Suppressor macrophage treated with lipopolysaccharide for 4 hours (primary cell): ENCODE measurements at regions not wholly inside any gene's neighbourhood (a gene's known extent, or its start where the extent isn't known, plus 50 kb on each side); places are given as distances from the start of the nearest gene placed in this dataset.
"Not testable (repeated sequence)": the region's sequence is repeated elsewhere in the genome, so short reads cannot be mapped to it uniquely, and the experiment has no call there.

ENCODE experiments used
- DNase-seq: peaks from one replicate; pipeline ENCODE4 v3.0.0-alpha.2; 2020

DNA sequence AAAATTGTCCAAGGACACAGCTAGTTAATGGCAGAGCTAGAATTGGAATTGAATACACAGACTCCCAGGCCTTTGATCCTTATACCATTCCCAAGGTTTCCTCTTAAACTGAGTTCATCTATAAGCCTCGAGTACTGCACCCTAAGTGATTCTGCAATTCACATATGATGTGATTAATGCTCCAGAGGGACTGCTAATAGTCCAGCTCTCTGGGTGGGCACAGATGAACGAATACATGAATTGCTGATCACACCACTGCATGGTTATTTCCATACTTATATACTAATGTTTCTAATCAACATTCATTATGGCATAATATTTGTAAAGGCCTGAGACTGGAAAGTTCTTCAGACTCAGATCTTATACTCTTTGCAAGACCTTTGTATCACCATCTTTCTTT is 101.8 kb downstream of the NUFIP1 start:
- DNase-seq: no peak

DNA sequence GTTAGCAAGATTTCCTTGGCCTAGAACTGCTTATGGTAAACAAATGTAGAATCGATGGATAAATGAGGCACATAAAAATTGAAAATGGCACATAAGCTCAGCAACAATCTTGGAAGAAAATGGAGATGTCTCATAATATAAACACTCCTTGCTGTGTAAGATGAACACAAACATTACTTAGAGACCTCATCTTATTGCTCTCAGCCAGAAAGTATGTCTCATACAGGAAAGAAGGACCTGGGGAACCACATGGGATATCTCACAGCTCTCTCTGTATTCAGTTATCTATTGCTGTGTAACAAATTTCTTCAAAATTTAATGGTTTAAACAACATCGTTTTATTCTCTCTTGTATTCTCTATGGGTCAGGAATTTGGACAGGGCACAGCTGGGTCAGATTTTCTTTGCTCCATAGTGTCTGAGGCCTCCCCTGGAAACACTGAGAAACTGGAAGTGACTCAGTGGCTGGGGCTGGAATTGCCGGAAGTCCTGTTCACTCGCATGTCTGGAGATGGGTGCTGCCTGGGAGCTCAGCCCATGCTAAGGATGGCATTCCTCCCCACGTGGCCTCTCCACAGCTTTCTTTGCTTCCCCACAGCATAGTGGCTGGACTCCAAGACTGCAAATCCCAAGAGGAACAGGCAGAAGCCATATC is 105.1 kb downstream of the NUFIP1 start:
- DNase-seq: no peak

- peak; percentile 50 for DNase-seq
Observed at GRCh38 chr13:44879452-44880058, 109.7 kb downstream of the NUFIP1 start.

- DNase-seq: no peak
Observed at GRCh38 chr13:44876782-44877324, 112.4 kb downstream of the NUFIP1 start.

DNA sequence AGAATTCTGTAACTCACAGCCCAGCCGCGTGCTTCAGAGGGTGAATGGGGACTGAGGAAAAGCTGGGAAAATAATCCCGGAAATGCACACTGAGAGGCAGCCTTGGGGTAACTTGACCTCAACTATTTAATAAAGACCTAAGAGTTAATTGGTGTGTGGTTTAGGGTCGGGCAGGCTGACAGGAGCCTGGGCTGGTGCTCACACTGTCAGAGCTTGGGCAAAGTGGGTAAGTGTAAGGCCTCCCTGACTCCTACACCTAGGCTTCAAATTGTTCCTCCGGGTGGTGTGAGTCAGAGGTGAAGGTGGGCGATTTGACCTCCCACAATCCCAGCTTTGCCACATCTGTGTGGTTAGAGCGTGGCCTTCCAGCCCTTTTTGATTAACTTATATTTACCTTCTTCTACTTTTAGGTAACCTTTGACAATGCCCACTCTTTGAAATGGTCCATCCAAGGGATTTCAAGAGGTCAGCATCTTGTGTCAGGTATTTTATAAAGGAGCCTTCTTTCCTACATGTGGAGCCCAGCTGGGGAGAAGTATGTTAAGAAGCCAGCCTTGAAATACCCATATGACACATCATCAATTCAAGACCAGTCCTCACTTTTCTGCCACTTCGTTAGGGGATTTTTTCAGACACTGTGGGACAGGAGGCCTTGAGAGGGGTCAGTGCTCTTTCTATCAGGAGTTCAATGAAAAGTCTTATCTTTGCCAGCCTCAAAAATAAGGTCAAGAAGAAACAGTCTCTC is 114.2 kb downstream of the NUFIP1 start:
- no peak for DNase-seq

- no peak for DNase-seq
Observed at GRCh38 chr13:44874176-44874575, 115.1 kb downstream of the NUFIP1 start.

GRCh38 chr13:44873461-44873860 is 115.8 kb downstream of the NUFIP1 start:
- no peak for DNase-seq

DNA sequence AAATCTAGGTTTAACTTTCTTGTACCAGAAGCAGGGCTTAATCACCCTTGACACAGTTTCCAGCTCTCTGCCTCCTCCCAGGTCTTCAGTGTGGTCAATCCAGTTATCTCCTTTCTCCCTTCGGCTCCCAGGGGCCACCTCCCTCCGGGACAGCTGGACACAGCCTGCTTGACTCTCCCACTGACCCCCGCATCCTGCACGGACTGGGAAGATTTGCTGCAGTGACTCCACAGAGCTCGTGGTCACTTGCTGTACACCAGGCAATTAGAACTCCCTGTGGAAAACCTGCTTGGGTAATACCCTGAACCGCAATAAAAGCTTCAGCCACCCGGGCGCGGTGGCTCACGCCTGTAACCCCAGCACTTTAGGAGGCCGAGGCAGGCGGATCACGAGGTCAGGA is 116.5 kb downstream of the NUFIP1 start:
- no peak for DNase-seq

GRCh38 chr13:44870456-44870929 is 118.8 kb downstream of the NUFIP1 start:
- no peak for DNase-seq

- no peak for DNase-seq
Observed at GRCh38 chr13:44869167-44869566, 120.1 kb downstream of the NUFIP1 start.

- no peak for DNase-seq
Observed at GRCh38 chr13:44868397-44868796, 120.9 kb downstream of the NUFIP1 start.

DNA sequence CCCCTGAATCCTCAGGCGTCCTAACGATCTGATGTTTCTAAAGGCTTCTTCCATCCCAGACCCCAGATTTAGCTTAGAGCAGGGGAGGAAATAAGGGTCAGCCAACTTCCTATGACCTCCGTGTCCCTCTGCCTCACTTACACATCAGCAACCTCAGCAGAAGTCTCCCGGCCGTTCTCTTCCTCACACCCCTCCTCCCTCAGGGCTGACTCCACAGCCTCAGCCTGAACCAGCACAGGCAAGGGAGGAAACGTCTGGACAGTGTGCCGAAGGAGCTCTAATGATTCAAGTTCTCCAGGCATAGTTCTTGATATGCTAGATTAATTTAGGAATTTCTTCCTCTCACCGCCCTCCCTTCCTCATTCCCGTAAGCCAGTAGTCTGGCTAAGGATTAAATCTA is 121.4 kb downstream of the NUFIP1 start:
- DNase-seq: no peak

GRCh38 chr13:44866411-44866911 is 122.8 kb downstream of the NUFIP1 start:
- no peak for DNase-seq

DNA sequence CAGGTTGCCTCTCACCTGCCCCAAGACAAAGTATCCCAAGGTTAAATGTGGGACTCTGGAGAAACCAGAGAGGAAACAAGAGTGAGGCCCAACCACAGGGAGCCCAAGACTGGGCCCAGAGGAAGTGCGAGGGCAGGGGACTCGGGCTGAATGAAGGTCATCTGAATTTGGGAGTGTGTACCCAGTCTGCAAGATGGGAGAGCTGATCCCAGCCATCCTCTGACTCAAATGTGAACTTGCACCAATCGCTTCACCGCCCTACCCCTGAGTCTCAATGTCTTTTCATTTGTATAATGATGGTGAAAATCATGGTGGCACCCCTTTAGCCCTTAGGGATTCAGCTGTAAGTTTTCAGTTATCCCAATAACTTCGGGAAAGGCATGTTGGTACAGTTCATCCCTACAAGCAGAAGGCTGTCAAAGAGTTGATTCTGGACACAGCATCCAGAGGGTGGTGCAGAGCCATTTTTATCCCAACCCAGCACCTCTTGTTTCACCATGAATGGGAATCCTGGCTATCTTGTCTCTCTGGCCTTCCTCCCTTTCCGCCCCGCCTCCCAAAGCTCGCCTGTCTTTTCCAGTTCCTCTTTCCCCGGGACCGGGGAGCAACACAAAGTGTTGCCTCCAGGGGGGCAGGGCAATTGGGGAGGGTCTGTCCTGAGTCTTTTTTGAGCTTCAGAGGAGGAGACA is 123.4 kb downstream of the NUFIP1 start:
- DNase-seq: no peak

DNA sequence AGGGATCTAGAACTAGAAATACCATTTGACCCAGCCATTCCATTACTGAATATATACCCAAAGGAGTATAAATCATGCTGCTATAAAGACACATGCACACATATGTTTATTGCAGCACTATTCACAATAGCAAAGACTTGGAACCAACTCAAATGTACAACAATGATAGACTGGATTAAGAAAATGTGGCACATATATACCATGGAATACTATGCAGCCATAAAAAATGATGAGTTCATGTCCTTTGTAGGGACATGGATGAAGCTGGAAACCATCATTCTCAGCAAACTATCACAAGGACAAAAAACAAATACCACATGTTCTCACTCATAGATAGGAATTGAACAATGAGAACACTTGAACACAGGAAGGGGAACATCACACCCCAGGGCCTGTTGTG is 125.6 kb downstream of the NUFIP1 start:
- not testable (repeated sequence) for DNase-seq

DNA sequence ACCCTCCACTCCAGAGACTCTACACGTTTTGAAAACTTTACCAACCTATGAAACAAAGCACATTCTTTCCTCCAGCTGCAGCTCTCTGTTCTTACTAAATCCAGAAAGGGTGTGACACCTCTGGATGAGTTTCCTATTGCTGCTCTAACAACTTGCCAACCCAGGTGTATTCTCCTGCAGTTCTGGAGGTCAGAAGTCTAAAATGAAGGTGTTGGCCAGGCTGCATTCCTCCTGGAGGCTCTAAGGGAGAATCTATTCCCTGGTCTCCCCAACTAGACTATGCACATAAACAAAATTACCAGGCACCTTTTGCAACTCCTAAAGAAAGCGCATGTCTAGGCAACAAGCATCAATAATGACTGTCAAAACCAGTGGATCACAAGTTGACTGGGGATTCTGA is 128.8 kb downstream of the NUFIP1 start:
- DNase-seq: no peak

DNA sequence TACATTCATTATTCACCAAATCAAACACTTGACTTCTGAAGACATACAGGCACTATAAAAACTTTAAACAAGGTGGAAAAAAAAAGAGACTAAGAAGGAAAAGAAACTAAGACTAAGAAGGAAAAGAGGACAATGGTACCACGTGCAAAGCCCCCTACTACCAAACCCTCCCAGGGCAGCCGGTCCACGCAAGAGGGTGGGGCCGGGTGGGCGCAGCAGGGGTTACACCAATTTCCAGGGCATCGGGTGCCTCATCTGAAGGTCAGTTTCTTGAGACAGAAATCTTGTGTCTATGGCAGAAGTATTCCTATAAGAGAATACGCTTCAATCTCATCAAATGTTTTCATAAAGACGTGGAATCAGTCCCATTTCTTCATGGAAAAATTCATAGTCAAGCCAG is 131.5 kb downstream of the NUFIP1 start:
- no peak for DNase-seq

- DNase-seq: no peak
Observed at GRCh38 chr13:44857061-44857460, 132.2 kb downstream of the NUFIP1 start.

GRCh38 chr13:44855860-44856259 is 133.4 kb downstream of the NUFIP1 start:
- no peak for DNase-seq

GRCh38 chr13:44854313-44855060 is 134.8 kb downstream of the NUFIP1 start:
- DNase-seq: no peak

DNA sequence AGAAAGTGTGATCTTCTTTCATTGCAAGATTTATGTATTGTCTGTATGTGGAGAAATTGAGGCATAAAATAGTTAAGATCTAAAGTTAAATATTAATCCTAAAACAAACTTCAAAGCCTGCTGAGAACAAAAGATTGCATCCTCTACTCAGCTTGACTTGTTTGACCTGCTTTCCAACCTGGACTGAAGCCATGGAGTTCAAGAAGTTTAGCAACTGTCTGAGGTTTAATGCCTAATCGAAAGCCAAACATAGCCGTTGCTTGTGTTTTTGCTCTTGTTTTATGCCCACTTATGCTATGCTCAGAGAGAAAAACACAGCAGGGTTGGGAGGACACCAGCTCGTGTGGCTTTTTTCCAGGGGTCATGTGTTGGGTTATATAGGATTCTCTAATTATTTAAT is 135.6 kb downstream of the NUFIP1 start:
- DNase-seq: no peak
